ENCODE measurements at regions not wholly inside any gene's neighbourhood (a gene's known extent, or its start where the extent isn't known, plus 50 kb on each side); places are given as distances from the start of the nearest gene placed in this dataset.

DNA sequence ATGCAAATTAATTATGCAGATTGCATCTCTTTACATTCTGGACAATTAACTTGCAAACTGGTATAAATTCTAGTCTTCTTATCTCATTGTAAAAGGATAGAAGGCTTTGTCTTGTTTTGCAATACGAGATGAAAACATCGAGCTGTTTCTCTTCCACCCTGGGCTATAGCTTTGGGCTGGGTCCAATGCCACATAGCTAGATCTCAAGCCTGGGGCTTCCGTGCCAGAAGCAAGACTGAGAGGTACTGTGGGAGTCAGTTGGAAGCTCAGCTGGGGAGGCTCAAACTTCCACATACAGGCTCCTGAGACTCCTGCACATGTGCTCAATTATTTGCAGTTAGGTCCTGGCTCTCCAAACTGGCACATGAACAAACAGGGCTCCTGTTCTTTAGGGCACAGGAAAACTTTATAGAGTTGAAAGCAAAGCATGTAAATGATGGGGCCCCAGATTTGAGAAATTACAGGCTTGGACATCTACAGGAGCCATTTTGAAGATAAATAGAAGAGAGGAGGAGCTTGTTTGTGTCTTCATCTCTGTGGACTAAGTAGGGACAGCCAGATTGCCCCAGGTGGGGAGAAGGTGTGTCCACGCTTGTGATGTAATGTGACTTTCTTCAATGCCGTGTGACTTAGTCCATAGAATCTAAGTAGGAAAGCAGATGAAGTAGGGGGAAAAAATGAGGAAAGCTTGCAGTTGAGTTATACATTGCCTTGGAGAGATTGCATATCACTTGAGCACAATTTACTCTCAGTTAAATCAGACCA lies 65.9 kb upstream of the SIPA1L2 start:
- no peak overlapping the region for H3K9ac ChIP-seq (ENCODE audit: insufficient read depth, low read length)
- no peak for TF ChIP-seq EZH2 (IDR thresholded peaks at IDR 0.05; ENCODE audit: low read length, missing control alignments)
- TF ChIP-seq, protein P1, sequence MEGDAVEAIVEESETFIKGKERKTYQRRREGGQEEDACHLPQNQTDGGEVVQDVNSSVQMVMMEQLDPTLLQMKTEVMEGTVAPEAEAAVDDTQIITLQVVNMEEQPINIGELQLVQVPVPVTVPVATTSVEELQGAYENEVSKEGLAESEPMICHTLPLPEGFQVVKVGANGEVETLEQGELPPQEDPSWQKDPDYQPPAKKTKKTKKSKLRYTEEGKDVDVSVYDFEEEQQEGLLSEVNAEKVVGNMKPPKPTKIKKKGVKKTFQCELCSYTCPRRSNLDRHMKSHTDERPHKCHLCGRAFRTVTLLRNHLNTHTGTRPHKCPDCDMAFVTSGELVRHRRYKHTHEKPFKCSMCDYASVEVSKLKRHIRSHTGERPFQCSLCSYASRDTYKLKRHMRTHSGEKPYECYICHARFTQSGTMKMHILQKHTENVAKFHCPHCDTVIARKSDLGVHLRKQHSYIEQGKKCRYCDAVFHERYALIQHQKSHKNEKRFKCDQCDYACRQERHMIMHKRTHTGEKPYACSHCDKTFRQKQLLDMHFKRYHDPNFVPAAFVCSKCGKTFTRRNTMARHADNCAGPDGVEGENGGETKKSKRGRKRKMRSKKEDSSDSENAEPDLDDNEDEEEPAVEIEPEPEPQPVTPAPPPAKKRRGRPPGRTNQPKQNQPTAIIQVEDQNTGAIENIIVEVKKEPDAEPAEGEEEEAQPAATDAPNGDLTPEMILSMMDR (conservative IDR thresholded peaks at IDR 0.05 in 1 of 2, IDR thresholded peaks at IDR 0.05 in 1 of 2; ENCODE audit: low read depth in 1 of 2, low read length in 2 of 2): no peak
- no peaks in the 10 kb centered on the region for H3K36me3 ChIP-seq (ENCODE audit: control insufficient read depth, insufficient read depth, low read length)
- no peaks in the 10 kb centered on the region for H3K4me1 ChIP-seq (ENCODE audit: control insufficient read depth, extremely low read depth, insufficient read depth, low read length)
- H3K27ac ChIP-seq (ENCODE audit: insufficient read depth, low read length): no peak overlapping the region
- no peaks in the 10 kb centered on the region for H3K9me3 ChIP-seq (ENCODE audit: control insufficient read depth, insufficient read depth, low read depth, low read length)
- no peak for DNase-seq (ENCODE audit: low read depth in 2 of 2)
- no peak overlapping the region for H2AFZ ChIP-seq (ENCODE audit: low read length)
- H4K20me1 ChIP-seq (ENCODE audit: control insufficient read depth, extremely low read depth, insufficient read depth, low read length): no peaks in the 10 kb centered on the region
- no peak overlapping the region for H3K4me3 ChIP-seq (replicated peaks in 1 of 4; ENCODE audit: control extremely low read depth in 1 of 4, insufficient read depth in 1 of 4, low read depth in 3 of 4, low read length in 4 of 4)
- H3K79me2 ChIP-seq (ENCODE audit: control insufficient read depth, insufficient read depth, low read length): no peaks in the 10 kb centered on the region
- H3K27me3 ChIP-seq (ENCODE audit: control insufficient read depth, insufficient read depth, low read length): no peaks in the 10 kb centered on the region
- no peak overlapping the region for H3K4me2 ChIP-seq (ENCODE audit: extremely low read depth, insufficient read depth, low read length)

DNA sequence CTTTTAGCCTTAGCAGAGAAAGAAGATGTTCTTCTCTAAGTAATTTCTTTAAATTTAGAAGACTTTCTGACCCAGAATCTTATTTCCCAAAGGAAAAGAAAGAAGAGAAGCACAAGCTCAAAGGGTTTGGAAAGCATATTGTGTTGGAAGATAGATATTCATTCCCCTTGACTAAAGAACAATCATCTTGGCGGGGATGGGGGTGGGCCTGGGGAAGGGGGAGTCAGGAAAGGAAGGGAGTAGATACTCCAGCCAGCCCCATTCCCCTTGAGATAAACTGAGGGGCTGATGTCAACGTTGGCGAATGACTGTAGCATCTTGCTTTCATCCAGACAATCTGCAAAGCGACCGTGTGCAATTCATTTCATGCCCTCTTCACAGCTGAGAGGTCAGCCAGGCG lies 66.5 kb upstream of the SIPA1L2 start:
- H3K4me3 ChIP-seq (replicated peaks in 1 of 4; ENCODE audit: control extremely low read depth in 1 of 4, insufficient read depth in 1 of 4, low read depth in 3 of 4, low read length in 4 of 4): no peak overlapping the region
- H3K79me2 ChIP-seq (ENCODE audit: control insufficient read depth, insufficient read depth, low read length): no peaks in the 10 kb centered on the region
- no peak for DNase-seq (ENCODE audit: low read depth in 2 of 2)
- H4K20me1 ChIP-seq (ENCODE audit: control insufficient read depth, extremely low read depth, insufficient read depth, low read length): no peaks in the 10 kb centered on the region
- no peak for TF ChIP-seq EZH2 (IDR thresholded peaks at IDR 0.05; ENCODE audit: low read length, missing control alignments)
- TF ChIP-seq, protein P1 (conservative IDR thresholded peaks at IDR 0.05 in 1 of 2, IDR thresholded peaks at IDR 0.05 in 1 of 2; ENCODE audit: low read depth in 1 of 2, low read length in 2 of 2): no peak
- no peak overlapping the region for H3K9ac ChIP-seq (ENCODE audit: insufficient read depth, low read length)
- no peak overlapping the region for H2AFZ ChIP-seq (ENCODE audit: low read length)
- H3K9me3 ChIP-seq (ENCODE audit: control insufficient read depth, insufficient read depth, low read depth, low read length): no peaks in the 10 kb centered on the region
- H3K4me1 ChIP-seq (ENCODE audit: control insufficient read depth, extremely low read depth, insufficient read depth, low read length): no peaks in the 10 kb centered on the region
- no peak overlapping the region for H3K4me2 ChIP-seq (ENCODE audit: extremely low read depth, insufficient read depth, low read length)
- no peaks in the 10 kb centered on the region for H3K27me3 ChIP-seq (ENCODE audit: control insufficient read depth, insufficient read depth, low read length)
- H3K36me3 ChIP-seq (ENCODE audit: control insufficient read depth, insufficient read depth, low read length): no peaks in the 10 kb centered on the region
- H3K27ac ChIP-seq (ENCODE audit: insufficient read depth, low read length): no peak overlapping the region

DNA sequence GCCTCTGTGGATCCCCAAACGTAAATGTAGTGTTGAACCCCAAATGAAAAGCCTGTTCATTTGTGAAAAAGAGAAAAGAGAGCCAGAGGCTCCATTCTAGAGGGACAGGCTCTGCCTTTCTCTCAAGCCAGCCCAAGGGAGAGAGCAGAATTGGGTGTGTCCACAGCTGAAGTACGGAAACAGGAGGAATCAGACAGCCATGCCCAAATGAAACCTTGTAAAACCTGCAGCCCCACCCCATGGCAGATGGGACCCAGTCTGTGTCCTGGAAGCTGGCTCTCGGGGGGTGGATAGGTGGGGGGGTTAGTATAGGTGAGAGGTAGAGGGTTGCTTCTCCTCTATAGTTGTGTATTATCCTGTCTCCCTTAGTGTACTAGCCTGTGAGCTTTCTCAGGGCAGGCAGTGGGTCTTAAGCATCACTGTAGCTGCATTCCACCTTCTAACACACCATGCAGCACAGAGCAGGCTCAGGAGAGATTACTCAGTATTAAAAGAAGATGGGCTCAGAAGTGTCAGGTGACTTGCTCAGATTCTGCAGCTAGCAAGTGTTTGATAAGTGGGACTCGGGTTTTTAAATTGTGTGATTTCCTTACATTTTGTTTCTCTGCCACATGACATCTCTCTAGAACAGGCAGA lies 67.4 kb upstream of the SIPA1L2 start:
- no peak for DNase-seq (ENCODE audit: low read depth in 2 of 2)
- no peak overlapping the region for H3K4me2 ChIP-seq (ENCODE audit: extremely low read depth, insufficient read depth, low read length)
- H4K20me1 ChIP-seq (ENCODE audit: control insufficient read depth, extremely low read depth, insufficient read depth, low read length): no peaks in the 10 kb centered on the region
- no peak overlapping the region for H3K27ac ChIP-seq (ENCODE audit: insufficient read depth, low read length)
- no peaks in the 10 kb centered on the region for H3K9me3 ChIP-seq (ENCODE audit: control insufficient read depth, insufficient read depth, low read depth, low read length)
- no peaks in the 10 kb centered on the region for H3K4me1 ChIP-seq (ENCODE audit: control insufficient read depth, extremely low read depth, insufficient read depth, low read length)
- H3K79me2 ChIP-seq (ENCODE audit: control insufficient read depth, insufficient read depth, low read length): no peaks in the 10 kb centered on the region
- TF ChIP-seq, protein P1 (conservative IDR thresholded peaks at IDR 0.05 in 1 of 2, IDR thresholded peaks at IDR 0.05 in 1 of 2; ENCODE audit: low read depth in 1 of 2, low read length in 2 of 2): no peak
- no peak for TF ChIP-seq EZH2 (IDR thresholded peaks at IDR 0.05; ENCODE audit: low read length, missing control alignments)
- no peak overlapping the region for H3K4me3 ChIP-seq (replicated peaks in 1 of 4; ENCODE audit: control extremely low read depth in 1 of 4, insufficient read depth in 1 of 4, low read depth in 3 of 4, low read length in 4 of 4)
- H2AFZ ChIP-seq (ENCODE audit: low read length): no peak overlapping the region
- H3K27me3 ChIP-seq (ENCODE audit: control insufficient read depth, insufficient read depth, low read length): no peaks in the 10 kb centered on the region
- H3K36me3 ChIP-seq (ENCODE audit: control insufficient read depth, insufficient read depth, low read length): no peaks in the 10 kb centered on the region
- no peak overlapping the region for H3K9ac ChIP-seq (ENCODE audit: insufficient read depth, low read length)

Data from fibroblast of lung (primary cell).